Muscle of arm (tissue), 1 donor: ENCODE measurements at regions not wholly inside any gene's neighbourhood (a gene's known extent, or its start where the extent isn't known, plus 50 kb on each side); places are given as distances from the start of the nearest gene placed in this dataset.
"Not testable (repeated sequence)": the region's sequence is repeated elsewhere in the genome, so short reads cannot be mapped to it uniquely, and the experiment has no call there.

Experiments used
- DNase-seq: peaks from one replicate; pipeline ENCODE4 v3.0.0-alpha.2; 2013

DNA sequence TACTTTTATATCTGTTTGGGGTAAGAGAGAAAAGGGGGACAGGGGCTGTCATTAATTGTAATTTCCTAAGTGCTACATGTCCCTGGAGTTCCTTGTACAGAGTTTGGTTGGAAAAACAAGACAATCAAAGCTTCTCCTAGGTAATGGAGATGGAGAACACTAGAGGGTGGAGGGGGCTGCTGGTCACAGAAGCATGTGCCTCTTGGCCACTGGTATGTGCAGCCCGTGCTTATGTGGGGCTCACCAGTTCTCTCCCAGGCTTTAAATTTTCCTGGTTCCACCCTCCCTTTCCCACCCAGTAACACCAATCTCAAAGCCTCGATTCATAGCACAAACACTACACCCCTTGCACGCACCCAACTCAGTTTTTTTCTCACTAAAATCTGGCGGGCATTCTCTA is 165.6 kb downstream of the SAMD5 start:
- DNase-seq, result no peak

DNA sequence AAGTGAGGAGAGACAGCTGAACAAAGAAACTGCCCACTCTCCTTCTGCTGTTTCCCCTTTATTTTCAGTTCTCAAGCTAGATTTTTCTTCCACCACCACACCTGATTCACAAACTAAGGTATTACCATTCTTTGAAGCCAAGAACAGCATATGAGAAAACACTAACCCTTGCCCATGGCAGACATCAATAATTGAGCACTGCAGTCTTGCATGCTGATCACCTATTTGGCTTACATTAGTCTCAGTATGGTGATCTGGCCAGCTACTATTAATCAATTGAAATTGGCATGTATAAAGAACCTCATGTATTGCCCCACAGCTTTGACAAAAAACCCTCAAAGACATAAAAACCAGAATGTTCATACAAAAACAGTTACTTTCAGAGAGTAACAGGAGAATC is 166.3 kb downstream of the SAMD5 start:
- no peak for DNase-seq

DNA sequence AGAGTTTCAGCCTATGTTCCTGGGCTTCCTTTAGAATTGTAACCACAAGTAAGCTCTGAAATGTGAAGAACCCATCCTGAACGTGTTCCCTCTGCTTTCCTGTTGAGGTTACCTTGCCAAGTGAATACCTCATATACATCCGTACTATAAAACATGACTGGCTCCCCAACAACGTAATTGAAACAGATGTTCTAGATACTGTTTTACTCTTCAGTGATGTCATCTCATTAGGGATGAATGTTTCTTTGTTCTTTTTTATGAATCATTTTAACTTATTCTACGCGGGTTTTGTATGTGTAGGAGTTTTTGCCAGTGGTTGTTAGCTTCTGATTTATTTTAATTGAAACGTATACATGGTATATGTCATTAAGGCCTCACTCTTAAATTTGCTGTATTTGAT is 166.8 kb downstream of the SAMD5 start:
- no peak for DNase-seq

DNA sequence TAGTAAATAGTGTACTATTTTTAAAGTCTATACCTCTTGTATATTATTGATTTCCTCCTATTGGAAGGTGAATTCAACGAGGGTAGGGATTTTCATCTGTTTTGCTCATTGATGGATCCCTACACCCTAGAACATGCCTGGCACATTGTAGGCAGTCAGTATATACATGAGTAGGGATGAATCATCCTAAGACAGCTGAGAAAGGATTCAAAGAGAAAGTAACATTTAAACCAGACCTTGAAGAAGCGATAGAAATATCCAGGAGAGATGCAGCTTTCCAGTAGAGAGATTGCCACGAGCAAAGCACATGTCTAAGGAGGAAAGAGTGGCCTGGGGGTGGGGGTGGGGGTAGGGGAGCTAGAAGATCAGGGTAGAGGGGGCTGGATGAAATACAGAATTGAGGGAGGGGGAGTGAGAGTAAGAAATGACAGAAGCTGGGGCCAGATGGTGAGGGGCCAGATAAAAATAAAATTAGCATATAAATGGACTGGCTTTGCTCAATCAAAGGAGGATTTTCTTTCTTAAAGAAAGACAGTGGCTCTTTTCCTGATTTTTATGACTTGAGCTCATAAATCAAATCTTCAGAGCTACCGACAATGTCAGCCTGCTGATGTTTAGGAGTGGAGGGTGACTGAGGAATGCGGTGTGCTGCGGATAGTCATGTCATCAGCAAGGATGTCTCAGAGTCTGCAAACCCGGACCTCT is 168.2 kb downstream of the SAMD5 start:
- DNase-seq, result no peak

DNA sequence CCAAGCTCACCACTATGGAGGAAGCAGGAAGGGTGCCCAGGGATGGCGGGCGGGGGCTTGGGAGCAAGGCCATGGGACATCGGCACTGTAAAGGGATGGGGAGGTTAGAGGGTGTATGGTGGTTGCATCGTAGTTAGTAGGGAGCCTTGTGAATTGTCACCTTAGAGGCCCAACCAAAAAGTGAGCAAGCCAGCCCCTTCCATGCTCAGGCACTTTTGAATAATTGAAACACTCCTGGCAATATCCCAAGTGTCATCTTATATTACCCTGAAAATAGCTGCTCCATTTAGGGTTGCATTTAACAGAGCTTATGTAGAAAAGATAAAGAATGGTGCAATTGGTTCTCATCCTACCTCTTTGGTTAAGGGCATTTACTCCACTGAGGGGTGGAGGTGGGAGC is 169.2 kb downstream of the SAMD5 start:
- no peak for DNase-seq

DNA sequence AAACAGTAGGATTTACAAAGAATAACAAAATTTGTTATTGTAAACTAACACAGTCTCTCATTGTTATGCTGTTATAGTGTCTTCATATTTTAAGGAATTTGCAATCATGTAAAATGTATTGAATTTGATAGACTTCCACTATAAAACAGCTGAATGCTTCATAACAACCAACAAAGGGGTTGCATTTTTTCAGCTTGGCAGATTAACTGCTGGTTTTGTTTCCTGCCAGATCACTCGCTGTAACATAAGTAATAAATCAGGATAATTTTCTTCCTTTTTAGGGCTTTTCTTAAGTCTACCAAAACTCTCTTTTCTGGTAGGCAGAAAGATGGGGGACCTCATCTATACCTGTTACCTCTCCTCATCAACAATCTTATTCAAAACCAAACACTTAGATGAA is 169.8 kb downstream of the SAMD5 start:
- DNase-seq, result no peak

DNA sequence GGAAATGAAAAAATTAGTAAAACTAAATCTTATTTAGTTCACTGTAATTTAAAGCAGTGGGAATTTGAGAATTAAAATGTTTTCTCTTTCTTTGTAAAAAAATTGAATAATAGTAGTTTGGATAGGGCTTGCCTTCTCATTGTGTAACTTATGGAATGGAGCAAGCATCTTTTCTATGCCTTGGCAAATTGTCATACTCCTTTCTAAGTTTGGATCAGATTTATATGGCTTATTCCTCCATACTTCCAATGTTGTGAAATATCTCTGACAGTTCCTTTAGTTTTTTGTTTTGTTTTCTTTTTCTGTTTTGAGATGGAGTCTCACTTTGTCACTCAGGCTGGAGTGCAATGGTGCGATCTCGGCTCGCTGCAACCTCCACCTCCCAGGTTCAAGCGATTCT is 176.4 kb downstream of the SAMD5 start:
- DNase-seq, result no peak

DNA sequence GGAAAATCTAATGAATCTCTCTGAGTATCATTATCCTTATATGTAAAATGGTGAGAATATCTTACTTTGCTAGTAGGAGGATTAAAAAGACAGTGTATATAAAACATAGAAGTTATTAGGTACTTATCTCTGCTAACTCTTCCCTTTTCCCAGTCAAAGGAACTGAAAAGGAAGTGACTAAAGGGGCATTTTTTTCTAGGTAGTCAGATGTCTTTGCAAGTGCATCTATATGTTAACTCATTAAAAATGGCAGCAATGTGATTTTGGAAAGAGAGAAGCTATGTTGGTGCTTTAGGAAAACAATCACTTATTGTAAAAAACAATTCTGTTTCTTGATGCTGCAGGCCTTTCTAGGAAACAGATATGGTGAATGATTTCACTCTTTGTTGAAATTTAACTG is 180.9 kb downstream of the SAMD5 start:
- no peak for DNase-seq

DNA sequence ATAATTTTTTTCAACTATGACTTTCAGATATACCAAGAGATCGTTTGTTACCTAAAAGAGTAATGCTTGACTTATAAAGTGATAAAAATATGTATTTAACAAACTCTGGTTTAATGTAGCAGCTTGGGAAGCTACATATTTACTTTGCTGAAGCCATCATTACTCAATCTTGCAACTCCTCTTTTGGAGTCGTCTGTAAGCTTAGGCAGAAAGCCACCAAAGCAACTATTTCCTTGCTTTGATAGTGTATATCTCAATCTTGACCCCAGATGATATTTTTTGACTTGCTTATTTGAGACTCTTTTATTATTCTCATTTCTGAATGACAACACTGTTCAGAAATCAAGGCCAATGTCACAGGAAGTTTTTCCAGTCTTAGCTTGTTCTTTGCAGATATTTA is 183.0 kb downstream of the SAMD5 start:
- no peak for DNase-seq

DNA sequence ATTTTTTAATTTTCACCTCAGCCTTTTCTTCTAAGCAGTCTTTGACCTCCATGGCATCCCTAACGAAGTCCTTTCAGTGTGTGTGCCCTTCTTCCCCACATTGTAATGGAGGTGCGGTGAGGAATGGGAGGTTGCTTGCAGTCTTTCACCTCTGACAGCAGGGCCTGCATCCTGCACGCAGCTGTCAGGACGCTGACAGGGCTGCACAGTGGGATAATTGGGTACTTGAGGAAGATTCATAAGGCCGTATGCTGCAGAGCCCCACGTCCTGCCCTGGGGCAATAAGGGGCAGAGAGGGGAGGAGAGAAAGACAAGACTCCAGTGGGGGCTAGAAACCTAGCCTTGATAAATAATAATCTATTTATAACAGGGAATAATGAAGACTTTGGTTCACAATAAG is 184.7 kb downstream of the SAMD5 start:
- DNase-seq, result no peak

DNA sequence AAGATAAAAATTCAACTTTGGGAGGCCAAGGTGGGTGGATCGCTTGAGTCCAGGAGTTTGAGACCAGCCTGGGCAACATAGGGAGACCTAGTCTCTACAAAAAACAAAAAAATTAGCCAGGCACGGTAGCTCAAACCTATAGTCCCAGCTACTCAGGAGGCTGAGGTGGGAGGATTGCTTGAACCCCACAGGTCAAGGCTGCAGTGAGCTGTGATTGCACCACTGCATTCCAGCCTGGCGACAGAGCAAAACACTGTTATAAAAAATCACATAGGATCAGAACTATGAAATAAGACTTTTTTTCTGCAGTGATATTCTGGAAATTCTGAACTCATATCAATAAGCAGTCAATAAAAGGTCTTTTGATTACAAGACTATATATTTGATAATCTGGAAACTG is 186.1 kb downstream of the SAMD5 start:
- DNase-seq, result not testable (repeated sequence)

DNA sequence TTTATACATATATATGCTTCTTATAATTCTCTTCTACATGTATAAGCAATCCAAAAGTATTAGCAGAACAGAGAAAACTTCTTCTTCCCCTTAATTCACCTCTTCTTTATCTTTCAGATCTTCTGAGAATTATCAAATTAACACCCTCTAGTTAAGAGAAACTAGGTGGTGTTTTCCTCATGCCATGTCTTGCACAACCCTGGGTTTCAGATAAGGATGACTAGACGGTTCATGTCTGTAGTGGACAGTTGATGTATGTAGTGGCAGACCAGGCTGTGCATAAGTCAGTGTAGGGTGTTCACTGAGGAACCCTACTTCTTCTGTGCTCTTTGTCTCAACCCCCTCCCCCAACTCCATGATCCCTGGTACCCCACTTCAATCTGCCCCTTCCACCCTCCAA is 187.3 kb downstream of the SAMD5 start:
- no peak for DNase-seq

DNA sequence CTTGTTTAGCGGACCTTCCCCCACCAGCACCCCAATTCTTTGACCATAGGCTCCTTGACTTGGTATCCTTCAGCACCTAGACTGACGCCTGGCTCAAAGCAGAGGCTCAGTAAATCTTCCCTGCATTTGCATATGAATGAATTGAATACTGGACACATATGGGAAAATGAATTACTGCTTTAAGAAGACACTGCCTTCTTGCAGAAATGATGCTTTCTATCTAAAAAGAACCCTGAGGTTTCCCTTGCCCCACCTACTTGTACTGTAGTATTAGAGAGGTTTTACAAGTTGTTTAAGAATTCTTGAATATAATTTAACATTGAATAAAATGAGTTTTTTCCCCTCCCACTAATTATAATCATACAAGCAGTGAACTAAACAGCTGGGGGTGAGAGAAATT is 190.7 kb downstream of the SAMD5 start:
- DNase-seq, result no peak

DNA sequence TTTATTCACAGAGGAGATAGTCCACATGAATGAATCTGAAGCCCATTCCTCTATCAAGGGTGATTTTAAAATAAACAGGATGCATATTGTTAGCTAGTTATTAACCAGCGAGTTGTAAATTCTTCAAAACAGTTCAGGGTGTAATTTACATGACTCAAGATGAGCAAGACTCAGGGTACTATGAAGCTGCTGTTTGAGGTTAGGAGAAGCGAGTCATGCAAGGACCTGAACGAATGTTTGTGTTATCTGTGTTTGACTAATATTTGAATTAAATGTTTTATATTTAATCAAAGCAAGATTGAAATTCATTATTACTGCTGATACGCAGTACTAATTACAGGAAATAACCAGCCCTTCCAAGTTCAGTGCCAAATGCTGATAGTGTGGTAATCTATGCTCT is 191.1 kb downstream of the SAMD5 start:
- no peak for DNase-seq

DNA sequence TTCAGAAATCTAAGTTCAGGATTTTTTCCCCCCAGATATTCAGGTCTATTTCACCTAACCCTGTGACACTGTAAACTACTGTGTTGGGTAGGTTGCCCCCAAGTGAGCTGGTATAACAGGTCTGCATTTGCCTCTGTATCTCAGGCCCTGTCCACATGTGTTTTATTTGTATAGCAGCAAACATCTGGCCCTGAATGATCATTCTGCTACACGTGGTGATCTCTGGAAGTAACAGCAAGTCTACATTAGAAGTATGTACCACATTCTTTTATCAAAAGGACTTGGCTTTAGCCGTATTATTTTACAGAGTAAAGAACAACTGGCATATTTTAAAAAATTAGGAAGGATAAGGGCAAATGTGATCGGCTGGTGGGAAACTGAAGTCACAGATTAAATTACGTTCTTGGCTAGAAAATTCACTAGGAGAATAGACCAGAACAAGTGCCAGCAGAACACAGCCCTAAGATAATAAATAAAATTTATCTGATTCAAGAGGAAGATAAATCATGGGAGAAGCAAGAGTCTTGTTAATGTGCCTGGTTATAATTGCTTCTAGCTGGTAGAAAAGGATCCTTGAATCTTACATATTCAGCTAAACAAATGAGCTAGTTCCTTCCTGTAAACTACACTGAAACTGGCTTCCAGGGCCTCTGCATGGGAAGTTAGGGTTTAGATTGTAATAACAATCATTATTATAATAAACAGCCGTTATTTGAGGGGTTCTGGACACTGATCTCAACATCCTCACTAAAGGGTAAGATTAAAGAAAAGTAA is 192.1 kb downstream of the SAMD5 start:
- no peak for DNase-seq

DNA sequence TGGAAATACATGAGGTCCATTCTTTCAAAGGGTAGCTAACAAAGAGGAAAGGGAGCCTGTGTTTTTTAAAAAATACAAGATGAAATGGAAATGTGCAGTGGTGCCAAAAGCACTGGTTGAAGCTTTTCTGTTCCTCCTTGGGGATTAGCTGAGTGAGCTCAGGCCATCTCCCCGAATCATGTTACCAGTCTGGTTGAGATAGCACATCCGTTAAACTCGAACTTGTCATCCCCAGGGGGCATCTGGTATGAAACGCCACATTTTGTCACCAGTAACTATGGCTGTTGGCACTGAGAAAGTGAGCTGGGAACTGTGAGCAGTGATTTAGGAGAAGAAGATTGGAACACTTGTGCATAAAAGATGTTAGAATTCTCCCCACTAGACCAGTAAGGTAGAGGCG is 196.2 kb downstream of the SAMD5 start:
- DNase-seq, result no peak

DNA sequence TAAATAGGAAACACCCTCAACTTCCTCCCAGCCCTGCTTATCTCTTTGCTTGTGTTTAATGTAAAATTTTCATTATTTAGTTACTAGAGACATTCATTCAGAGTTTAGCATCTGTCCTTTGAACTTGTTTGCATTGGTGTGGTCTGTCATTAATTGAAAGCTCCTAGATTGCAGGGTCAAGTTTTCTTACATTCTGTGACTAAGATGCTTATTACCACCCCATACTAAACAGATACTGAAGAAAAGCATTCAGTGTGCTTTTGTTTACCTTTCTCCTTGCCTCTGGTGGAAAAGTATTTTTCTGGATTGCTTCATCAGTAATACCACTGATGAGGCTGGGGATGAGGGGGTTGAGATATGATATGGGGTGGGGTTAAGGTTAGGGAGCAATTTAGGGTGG is 199.0 kb downstream of the SAMD5 start:
- DNase-seq, result no peak

DNA sequence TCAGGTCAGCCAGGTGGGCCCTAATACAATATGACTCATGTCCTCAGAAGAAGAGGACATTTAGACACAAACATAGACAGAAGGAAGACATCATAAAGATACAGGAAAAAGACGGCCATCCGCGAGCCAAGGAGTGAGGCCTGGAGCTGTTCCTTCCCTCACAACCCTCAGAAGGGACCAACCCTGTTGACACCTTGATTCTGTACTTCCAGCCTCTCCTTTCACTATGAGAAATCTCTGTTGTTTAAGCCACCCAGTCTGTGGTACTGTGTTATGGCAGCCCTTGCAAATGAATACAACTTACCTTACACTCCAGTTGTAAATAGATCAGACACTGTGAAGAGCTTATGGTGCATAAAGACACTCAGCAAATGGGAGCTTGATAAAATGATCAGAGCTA is 199.7 kb downstream of the SAMD5 start:
- DNase-seq, result no peak

DNA sequence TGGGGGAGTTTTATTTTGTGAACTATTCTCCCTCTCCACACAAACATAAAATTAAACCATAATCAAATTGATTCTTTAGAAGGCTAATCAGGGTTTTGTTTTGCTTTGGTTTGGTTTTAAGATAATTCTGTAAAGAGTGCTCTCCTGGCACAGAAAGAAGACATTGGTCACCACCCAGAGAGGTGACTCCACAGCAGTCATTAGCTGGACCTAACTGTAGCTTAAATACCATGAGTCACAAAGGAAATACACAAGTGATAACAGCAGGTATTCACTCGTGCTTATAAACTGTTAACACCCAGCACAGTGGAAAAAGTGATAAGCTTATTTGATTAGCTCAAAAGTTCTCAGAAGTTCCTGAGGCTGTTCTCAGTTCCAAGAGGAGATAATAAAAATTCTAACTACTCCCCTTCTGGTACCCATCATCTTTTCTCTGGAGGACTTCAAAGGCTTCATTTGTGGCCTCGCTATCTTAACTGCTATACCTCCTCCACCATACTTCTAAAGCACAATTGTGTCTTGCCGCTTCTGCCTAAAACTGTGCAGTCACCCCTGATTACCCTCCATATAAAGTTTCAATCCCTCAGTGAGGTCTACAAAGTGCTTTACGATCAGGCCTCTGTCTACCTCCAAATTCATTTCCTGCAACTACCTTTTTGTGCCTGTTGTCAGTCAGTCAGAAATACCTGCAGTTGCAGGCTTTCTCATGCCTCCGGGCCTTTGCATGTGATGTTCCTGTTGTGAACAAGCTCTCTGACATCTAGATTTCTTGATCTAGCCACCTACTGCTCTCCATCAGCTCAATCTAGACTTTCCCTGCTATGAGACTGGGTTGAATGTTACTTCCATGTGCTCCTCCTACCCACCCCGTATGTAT is 201.1 kb downstream of the SAMD5 start:
- DNase-seq, result no peak

DNA sequence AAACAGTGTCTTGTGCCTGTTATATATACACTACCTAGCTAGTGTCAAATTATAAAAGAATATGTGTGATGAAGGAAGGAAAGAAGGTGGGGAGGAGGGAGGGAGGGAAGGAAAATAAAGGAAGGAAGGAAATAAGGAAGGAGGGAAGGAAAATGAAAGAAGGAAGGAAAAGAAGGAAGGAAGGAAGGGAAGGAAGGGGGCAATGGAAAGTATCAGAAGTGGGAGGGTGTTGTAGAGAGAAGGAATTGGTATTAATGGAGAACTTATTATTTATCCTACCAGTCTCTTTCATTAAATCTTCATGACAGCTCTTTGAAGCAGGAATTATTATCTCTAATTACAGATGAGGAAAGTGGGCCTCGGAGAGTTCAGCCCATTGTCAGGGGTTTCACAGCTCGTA is 202.4 kb downstream of the SAMD5 start:
- no peak for DNase-seq

DNA sequence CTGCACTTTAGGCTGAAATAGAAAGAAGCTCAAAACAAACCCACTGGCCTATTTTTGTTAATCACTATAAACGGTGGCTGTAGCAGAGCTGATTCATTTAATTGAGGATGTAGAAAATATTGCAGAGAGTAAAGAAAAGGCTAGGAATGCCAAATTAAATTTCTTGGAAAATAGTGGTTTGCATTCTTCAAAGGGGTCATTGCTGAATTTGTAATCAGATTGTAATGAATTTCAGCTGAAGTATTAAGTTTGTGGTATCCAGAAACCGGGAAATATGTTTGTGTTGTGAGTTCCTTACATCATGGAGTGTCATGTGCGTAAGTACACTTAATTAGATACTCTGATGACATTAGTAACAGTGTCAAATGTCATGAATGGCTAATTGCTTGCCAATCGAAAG is 203.0 kb downstream of the SAMD5 start:
- DNase-seq, result no peak

DNA sequence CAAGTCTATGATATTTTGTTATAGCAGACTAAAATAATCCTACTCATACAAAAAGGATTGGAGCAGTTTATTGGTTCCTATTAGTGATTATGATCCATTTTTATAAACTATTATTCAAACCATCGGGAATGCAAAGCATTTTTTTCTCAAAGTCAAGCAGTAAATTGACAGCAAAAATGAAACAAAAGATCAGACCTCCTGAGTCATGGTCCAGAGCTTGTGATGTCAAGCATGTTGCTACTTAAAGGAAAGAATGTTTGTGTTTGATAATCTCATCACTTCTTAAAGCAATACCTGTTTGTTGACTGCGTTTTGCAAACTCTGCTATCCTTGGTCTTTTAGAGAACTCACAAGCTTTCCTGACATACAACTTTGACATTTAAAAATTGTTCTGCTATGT is 204.4 kb downstream of the SAMD5 start:
- no peak for DNase-seq

DNA sequence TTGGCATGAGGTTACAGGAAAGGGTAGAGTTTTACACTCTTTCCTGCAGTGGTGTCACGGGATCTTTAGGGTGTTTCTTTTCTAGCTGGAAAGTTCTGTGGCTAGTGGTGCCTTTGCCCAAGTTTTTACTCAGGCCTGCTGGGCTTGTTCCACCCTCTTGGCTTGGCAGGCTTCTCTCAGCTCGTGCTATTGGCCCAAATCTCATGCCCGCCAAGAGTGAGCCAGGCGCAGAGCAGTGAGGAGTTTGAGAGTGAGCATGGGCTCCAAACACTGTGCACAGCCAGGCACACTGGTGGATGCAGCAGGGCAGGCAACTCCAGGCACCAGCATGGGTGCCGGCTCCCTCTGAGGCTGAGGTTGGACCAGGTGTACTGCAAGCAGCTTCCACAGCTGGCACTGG is 206.5 kb downstream of the SAMD5 start:
- DNase-seq, result no peak
